GM19324 (cell line): ENCODE measurements at regions not wholly inside any gene's neighbourhood (a gene's known extent, or its start where the extent isn't known, plus 50 kb on each side); places are given as distances from the start of the nearest gene placed in this dataset.
"Not testable (repeated sequence)": the region's sequence is repeated elsewhere in the genome, so short reads cannot be mapped to it uniquely, and the experiment has no call there.

Experiments used
- ATAC-seq: cut with Tn5 transposase; IDR thresholded peaks from one replicate; pipeline ENCODE4 v1.9.1; 2021; ENCODE audit warnings: mild to moderate bottlenecking, moderate library complexity; ENCODE audit not compliant: unreplicated experiment, low FRiP score

DNA sequence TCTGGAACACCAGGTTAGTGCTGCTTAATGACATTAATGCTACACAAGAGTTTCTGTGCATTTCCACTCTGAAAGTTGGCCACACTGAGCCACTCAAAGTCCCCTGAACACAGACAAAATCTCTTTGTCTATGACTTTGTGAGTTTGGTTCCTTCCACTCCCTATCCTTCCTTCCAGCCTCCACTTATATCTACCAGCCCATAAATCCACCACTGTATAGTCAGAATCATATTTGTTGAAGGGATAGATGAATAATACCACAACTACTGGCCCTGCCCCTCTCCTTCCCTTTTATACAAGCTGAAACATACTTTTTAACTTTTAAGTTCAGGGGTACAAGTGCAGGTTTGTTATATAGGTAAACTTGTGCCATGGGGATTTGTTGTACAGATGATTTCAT, 127.5 kb downstream of the ABHD5 start:
- ATAC-seq, result no peak

DNA sequence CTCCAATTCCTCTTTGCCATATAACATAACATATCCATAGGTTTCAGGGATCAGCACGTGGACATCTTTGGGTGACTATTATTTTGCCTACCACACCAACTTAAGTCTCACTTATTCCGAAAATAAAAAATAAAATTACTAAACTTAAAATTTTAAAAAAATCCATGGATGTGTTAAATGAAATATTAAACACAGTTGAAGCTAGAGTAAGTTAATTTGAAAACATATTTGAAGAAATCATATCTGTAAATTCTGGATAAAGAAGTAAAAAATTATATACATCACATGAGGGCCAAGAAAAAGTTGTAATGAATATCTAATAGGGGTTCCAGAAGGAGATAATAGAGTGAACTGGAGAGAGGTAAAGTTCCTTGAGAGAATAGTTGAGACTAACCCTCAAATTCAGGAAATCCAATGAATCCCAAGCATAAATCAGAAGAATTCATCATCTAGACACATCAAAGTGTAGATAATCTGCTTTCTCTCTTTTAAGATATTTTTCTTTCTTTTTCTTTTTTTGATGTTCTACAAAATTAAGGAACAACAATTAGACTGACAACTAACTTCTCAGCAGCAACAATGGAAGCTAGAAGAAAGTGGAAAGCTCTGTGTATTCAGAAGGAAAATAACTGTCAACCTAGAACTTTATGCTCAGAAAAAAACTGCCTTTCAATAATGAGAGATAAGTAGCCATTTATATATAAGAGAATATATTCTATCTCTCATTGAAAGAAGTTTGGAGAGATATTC, 147.4 kb downstream of the ABHD5 start:
- ATAC-seq, result no peak

DNA sequence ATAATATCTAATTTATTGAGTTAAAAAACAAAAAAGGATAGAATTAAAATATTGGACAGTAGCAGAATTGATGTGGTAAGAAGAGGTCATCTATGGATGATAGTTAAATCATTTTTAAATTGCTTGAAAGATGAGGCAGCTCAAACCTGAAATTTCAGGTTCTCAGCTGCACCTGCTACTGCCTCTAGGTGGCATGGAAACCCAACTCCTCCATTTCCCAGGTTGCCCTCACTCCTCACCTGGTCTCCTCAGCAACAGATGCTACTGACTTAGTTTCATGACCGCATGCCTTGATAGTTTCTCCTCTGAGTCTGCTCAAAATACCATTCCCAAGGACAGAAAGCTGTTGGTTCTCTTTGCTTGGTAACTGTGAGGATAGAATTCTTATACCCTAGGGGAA, 148.1 kb downstream of the ABHD5 start:
- ATAC-seq, result no peak

DNA sequence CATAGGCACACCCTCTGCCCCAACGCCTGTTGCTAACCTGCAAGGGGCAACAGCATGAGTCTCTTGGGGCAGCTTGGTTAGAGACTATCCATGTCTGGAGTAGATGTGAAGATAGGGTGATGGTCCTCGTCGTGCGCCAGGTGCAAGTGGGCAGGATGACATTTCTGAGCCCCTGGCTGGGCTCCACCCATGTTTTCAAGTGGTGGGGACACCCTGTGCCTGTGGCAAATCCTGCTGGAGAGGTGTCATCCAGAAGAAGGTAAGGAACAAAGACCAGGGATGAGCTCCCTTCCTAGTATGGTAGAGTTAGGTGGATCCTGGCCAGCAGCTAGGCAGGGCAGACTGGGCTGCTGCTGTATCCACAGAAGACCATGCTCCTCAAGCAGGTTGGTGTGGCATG, 152.6 kb downstream of the ABHD5 start:
- no peak for ATAC-seq

DNA sequence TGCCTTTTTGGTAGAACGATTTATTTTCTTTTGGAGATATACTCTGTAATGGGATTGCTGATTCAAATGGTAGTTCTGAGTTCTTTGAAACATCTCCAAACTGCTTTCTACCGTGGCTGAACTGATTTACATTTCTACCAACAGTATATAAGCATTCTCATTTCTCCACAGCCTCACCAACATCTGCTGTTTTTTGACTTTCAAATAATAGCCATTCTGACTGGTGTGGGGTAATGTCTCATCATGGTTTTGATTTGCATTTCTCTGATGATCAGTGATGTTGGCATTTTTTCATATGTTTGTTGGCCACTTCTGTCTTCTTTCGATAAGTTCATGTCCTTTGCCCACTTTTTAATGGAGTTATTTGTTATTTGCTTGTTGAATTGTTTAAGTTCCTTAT, 154.0 kb downstream of the ABHD5 start:
- no peak for ATAC-seq

DNA sequence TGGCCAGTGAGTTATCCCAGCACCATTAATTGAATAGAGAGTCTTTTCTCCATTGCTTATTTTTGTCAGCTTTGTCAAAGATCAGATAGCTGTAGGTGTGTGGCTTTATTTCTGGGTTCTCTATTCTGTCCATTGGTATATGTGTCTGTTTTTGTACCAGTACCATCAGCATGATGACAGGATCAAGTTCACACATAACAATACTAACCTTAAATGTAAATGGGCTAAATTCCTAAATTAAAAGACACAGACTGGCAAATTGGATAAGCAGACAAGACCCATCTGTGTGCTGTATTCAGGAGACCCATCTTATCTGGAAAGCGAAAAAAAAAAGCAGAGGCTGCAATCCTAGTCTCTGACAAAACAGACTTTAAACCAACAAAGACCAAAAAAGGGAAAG, 154.8 kb downstream of the ABHD5 start:
- ATAC-seq, result not testable (repeated sequence)

DNA sequence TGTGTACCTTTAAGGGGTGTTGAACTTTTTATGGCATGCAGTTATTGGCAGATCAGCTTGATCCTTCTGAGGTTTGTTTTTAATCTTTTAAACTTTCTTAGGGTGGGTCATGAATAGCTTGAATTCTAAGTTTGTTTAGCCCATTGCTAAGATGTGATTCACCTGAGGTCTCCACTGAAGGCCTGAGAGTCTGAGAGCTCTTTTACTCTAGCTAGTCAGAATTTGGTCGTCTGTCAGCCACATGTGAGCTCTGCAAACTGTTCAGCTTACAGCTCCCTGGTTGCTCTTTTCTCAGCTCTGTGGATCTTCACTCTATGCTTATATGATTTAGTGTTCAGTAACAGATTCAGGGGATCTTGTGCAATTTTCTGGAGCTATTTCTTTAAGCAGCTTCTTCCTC, 161.3 kb downstream of the ABHD5 start:
- no peak for ATAC-seq

DNA sequence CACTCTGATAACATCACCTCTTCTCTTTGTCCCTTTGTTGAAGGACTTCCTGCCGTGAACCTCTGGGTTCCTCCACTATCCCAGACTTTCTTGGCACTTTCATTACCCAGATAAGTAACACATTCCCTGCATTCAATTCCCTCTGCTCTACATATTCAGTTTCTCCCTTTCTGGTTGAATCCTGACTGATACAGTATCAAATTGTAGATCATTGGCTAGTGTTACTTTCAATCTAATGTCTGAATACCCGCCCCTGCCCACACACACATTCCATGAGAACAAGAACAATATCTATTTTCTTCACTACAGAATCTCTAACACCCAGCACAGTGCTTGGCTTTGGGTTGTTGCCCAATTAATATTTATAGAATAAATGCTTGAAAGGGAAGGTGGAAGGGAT, 163.5 kb downstream of the ABHD5 start:
- ATAC-seq, result no peak

DNA sequence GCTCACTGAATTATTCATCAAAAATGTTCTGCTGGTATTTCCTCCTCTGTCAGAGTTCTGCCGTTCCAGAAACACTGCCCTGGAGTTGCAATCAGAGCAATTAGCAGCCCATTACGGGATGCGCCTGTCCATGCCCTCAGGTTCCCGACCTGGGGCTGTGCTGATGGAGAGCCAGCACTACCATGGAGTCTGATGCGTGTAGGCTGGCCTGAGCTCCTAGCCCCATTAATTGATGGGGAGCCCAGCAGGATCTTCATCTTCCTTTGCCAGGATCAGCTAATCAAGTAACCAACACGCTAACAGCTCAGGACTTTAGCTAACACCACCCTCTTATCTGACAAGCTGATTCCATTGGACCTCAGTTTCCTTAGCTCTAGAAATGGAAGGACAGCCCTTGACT, 164.2 kb downstream of the ABHD5 start:
- no peak for ATAC-seq

DNA sequence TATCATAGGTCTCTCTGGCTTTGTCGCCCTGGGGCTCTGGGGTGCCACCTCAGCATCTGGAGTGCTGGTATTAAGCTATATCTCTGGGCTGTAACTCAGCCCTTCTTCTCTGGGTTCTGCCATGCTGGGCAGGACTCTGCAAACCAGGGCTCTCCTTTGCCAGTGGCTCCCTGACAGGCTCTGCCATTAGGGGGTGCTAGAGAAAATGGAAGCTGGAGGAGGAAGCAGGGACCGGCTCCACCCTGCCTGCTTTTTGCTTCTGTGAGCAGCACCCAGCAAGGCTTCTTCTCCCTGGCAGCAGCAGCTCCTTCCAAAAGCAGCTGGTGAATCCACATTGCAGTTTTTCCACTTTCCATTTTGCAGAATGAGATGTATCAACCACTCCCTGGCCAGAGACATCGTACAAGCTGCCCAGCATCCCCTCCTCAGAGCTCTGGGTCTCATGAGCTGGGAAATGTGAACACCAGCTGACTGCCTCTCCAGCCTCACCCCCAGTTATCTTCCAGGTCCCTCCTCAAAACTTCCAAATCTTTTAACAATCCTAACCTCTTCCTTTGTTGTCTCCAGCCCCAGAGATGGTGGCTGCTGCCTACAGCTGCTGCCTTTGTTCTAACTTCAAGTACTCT, 165.0 kb downstream of the ABHD5 start:
- ATAC-seq, result no peak

DNA sequence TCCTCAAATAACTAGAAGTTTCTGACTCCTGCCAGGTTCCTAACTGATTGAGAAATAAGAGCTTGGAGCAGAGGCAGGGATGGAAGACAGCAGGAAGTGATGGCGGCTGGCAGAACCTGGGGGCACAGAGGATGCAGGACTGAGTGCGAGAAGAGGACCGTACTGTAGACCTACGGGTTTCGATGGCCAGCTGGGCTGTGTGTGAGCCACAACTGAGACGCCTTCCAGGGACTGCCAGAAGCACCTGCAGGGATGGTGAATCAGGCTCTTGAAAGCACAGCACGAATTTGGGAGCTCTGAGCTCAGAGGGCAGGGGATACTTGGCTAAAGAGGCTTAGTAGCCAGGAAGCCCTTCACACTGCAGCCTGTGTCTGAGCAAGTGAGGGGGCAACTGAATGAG, 165.6 kb downstream of the ABHD5 start:
- no peak for ATAC-seq

DNA sequence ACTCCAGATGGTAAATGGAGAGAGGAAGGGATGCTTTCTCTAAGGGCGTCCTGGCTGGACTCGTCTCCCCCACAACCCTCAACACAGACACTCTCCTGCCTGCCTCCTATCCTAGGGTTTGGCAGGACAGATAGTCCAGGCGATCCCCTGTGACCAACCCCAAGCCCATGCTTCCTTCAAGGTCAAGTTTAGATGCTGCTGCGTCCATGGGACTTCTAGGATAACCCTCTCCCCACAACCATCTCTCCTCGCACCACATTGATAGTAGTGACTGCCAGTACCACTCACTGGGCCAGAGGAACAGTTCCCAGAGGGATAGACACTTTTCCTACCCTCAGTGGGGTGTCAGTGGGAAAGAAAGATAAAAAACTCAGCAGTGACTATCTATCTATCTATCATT, 166.0 kb downstream of the ABHD5 start:
- ATAC-seq, result no peak

DNA sequence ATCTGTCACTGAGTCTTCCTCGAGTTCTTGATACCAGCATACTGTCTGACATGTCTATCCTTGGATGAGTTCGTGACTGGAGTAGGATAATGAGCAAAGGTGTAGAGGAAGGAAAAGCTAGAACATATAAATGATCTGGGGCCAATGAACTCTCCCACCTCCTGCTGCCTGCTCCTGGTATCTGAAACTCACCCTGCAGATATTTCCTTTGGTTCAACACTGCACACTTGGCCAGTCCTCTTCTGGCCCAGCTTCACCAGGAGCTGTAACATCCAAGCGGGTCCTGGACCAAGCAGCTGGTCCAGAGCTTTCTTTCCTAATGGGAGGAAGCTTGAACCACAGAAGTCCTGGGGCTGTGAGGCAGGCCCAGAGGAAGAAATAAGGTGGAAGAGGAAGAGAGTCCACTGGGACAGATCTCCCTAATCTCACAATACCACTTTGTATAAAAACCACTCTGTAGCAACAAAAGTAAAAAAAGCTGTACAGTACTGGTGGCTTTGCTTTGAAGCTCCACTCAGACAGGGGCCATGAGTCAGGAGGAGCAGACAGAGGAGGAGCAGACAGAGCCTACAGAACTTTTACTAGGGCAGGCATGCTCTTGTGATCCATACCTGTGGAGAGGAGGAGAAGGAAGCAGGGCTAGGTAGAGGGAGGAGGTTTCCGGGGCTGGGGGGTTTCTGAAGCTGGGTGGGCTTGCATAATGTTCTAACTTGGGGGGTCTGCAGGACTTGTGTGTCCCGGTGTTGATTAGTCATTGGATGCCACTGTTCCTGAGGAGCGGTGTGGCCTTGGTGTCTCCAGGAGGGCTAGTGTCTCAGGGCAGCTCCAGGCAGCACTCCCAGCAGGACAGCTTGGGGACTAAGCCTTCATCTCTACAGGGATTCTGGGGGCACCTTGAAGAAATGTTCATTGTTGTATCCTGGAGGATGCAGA, 166.9 kb downstream of the ABHD5 start:
- no peak for ATAC-seq

DNA sequence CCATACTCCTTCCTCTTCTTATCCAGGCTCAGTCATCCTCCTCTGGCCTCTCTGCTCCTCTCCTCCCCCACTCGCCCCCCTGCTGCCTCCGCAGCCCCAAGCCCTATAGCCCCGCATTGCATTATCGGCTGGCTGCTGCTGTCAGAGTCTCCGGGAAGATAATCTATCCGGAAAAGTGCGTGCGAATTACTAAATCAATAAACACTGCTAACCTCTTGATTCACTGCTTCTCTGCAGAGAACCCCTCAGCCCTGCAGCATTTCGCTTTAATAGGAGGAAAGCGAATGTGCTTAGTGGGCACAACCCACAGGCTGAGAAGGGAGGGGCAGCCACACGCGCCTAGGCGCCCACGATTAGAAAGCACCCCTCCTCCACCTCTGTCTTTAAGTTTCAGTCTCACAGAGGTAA, 167.6 kb downstream of the ABHD5 start:
- no peak for ATAC-seq

DNA sequence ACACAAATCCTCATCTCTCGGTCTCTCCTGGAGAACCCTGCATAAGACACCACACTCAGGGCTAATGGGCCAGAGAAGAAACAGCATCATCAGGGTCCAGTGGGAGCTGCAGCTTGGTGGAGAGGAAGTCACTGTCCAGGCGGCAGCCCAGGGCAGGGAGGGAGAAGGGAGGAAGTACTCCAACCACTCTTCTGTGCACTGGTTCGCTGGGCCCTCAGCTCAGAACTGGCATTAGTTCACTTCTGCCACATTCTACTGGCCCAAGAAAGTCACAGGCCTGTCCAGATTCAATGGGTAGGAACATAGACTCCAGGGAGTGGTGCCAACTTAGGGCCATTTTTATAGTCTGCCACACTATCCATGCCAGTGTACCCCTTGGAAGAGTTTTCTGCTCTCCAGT, 169.0 kb downstream of the ABHD5 start:
- no peak for ATAC-seq

DNA sequence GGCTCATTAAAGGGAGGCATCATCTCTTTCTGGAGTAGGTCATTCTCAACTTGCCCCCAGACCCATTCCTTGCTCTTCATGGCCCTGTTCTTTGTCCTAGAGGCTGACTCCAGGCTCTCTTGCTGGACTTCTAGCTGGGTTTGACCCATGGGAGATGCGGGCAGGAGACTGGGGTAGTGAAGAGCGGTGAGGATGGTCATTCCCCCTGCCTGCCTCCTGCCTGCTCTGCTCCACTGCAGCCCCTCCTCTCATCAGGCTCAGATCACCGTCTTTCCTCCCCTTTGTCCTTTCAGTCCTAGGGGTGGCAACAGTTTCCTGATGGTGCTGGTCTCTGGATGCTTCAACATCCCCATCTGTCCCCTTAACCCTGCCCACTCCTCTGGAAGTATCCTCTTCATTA, 170.9 kb downstream of the ABHD5 start:
- no peak for ATAC-seq

DNA sequence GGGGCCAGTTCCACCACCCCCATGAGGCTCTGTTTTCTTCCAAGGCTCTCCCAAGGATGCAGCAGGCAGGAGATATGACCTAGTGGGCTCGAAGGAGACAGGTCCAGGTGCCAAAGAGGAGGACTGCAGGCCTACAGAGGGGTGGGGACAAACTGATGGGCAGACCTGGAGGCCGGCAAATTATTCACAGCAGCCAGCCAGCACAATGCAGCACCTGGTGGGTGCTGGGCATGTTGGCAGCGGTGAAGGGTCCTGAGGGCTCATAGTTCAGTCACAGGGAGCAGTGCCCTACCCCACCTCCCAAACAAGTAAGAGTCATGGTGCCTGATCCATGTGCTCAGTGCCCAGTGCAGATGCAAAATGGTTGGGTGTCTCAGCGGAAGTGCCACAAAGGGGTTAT, 171.7 kb downstream of the ABHD5 start:
- ATAC-seq, result no peak

DNA sequence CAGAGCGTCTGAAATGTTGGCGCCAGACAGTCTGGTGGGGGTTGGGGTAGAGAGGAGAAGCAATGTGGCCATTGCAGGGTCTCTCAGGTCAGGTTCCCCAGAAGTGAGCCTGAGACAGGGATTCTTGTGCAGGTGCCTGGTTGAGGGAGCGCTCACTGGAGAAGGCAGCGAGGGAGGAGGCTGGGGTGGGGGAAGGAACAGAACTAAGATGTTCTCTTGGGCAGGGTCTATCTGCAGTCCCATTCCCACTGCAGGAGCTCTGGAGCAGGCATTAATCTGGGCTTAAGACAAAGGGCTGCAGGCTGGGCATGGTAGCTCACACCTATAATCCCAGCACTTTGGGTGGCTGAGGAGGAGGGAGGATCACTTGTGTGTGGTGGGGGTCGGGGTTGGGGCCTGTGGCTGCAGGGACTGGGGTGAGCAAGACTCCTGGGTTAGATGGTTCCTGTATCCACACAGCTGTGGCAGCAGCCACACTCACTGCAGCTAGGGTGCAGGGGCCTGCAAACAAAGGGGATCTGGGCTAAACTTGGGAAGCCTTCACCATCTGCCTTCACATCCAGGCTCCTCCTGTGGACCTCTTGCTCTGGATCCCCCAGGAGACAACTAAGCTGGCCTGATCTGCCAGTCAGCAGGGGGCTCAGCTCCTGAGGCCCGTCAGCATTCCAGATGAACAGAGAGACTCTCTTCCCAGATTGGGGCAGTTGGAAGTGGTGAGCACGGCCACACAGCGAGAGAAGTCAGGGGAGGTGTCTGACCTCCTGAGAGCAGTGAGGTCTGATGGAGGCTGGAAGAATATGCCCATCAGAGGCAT, 172.5 kb downstream of the ABHD5 start:
- no peak for ATAC-seq

DNA sequence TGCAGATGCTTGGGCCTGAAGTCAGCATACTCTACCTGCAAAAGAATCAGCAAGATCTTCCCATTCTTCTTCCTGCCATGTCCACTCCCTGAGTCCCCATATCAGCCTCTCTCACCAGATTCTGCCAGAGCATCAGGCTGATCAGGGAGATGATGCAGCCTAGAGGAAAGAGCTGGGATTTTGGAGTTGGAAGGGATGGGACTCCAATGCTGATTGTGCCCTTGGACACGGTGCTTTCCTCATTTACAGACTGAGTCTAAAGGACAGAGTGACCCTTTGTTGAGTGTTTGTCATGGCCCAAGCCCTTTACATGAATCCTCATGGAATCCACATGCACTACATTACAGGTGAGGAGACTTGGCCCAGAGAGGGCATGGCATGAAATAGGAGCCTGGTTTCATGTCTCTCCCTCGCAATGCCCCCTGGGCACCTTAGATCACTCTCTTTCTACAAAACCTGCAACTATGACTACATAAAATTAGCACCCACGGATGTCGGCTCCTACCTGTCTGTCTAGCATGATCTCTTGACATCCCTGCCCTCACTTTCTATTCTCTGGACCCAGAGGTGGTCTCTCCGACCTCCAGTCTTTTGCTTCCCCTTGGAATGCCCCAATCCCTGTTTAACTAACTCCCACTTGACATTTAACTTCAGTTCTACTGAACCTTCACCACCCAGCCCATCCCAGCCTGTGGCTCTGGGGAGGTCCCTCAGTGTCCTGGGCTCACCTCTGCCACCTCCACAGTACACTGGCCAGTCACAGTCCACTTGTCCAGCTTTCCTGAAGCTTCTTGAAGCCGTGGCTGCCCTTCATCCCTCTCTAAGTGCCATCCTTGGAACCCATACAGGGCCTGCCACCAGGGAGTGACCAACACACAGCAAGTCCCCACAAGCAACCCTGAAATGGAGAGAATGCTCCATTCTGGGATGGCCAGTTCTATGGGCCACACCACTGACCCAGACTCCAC, 173.5 kb downstream of the ABHD5 start:
- ATAC-seq, result no peak
